GM12874 (cell line): ENCODE measurements at regions not wholly inside any gene's neighbourhood (a gene's known extent, or its start where the extent isn't known, plus 50 kb on each side); places are given as distances from the start of the nearest gene placed in this dataset.

Source experiments
- TF ChIP-seq, protein P1 (sequence below): IDR thresholded peaks from 2 replicates; pipeline ENCODE4 v1.5.1; 2011; ENCODE audit warnings: low read depth, mild to moderate bottlenecking, control low read depth, low read length, moderate library complexity; ENCODE audit not compliant: insufficient read depth

DNA sequence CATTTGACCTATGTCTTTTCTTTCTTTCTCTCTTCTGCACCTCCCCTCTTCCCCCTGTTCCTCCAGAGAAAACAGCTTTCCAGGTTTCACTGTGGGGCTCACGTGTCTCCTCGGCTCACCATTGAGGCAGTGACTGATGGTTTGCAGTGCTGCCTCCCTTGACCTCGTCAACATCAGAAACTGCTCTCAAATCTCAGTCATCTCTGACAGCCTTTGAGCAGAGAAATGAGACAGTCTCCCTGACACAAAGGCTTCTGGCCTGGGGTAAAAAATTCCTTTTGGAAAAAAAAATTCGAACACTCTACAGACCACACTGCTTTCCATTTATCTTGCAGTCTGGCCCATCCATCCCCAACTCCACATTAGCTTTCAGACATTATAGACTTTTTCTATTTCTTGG, 450.0 kb downstream of the TFAP2B start:
- TF ChIP-seq, protein P1, sequence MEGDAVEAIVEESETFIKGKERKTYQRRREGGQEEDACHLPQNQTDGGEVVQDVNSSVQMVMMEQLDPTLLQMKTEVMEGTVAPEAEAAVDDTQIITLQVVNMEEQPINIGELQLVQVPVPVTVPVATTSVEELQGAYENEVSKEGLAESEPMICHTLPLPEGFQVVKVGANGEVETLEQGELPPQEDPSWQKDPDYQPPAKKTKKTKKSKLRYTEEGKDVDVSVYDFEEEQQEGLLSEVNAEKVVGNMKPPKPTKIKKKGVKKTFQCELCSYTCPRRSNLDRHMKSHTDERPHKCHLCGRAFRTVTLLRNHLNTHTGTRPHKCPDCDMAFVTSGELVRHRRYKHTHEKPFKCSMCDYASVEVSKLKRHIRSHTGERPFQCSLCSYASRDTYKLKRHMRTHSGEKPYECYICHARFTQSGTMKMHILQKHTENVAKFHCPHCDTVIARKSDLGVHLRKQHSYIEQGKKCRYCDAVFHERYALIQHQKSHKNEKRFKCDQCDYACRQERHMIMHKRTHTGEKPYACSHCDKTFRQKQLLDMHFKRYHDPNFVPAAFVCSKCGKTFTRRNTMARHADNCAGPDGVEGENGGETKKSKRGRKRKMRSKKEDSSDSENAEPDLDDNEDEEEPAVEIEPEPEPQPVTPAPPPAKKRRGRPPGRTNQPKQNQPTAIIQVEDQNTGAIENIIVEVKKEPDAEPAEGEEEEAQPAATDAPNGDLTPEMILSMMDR, result no peak

DNA sequence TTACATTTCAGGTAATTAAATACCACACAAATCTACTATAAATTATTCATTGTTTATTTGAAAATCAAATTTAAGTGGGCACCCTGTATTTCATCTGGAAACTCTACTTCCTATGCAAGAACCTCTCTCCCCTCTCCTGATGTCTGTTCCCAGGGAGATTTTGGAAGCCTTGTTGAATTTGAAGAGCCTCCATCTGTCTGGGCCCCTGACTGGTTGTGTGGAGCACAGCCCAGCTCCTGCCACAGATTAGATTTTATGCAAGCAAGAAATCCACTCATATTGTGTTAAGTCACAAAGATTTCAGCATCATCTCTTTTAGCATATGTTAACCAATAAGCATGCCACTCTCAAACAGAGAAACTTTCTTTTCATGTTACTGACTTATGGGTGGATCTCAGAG, 451.2 kb downstream of the TFAP2B start:
- TF ChIP-seq, protein P1, result no peak

DNA sequence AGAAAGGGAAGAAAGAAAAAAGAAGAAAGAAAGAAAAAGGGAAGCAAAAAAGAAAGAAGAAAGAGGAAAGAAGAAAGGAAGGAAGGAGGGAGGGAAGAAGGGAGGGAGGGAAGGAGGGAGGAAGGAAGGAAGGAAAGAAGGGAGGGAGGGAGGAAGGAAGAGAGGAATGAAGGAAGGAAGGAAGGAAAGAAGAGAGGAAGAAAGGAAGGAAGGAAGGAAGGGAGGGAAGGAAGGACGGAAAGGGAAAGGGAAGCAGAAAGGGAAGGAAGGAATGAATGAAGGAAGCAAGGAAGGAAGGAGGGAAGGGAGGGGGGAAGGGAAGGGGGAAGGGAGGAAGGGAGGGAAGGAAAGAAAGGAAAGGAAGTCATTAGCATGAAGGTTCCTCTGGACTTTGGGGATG, 452.9 kb downstream of the TFAP2B start:
- TF ChIP-seq, protein P1, result no peak

DNA sequence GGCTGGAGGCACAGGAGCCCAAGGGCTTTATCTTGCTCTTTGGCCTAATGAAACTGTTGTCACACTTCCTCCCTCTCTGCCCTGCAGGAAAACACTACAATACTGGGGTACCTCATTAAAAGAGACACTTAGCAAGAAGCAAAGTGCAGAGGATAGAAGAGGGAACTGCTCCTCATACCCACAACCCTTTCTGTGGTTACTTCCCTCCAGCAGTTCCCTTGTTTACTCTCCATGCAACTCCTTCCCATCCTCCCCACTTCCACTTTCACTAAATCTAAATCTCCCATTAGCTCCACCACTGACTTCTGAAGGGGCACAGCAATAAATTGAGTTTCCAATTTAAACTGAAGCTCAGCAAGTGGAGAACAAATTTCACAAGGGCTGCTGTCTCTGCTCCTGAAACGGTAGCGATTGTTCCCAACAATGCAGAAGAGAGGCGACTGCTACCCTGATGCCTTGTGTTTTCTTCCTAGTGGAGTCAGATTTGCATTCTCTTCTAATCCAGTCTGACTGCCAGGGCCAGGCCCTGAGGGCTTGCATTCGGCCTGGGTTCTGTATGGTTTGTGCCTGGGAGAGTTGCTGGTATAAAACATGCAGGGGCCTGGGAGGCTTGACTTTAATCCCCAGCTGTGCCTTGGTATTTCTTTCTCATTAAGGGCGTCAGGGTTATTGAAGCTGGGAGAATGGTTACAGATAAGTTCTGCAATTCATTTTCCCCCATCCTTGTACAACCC, 454.7 kb downstream of the TFAP2B start:
- TF ChIP-seq, protein P1, result no peak

DNA sequence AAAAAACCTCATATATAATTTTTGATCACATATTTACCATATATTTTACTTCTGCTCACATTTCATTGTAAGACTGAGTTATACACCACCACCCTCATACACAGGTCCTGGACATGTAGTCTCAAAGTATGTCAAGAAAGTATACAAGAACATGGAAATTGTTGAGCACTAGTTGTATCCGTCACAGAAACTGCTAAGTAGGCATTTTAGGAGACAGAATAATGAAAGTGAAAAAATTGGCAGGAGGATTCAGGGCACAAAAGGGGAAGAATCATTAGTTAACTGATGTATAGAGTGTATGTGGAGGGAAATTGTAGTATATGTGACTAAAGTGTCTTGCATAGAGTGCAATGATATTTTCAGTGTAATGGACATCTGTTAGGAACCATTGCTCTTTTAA, 458.8 kb downstream of the TFAP2B start:
- TF ChIP-seq, protein P1, result no peak

DNA sequence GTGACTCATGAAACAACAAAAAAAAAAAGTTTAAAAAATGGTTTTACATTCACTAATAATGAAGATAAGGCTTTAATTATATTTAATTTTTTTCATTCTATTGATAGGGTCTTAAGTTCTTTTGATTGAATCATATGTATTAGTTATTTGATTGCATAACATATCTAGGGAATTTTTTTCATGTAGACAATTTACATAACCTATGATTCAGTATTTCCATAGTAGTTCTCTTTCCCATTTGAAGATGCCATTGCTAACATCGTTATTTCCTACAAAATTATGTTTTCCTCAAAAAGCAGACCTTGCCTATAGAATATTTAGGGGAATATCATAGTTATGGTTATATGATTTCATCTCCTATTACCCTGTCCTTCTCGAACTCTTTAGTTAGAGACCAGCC, 463.4 kb downstream of the TFAP2B start:
- TF ChIP-seq, protein P1, result no peak

DNA sequence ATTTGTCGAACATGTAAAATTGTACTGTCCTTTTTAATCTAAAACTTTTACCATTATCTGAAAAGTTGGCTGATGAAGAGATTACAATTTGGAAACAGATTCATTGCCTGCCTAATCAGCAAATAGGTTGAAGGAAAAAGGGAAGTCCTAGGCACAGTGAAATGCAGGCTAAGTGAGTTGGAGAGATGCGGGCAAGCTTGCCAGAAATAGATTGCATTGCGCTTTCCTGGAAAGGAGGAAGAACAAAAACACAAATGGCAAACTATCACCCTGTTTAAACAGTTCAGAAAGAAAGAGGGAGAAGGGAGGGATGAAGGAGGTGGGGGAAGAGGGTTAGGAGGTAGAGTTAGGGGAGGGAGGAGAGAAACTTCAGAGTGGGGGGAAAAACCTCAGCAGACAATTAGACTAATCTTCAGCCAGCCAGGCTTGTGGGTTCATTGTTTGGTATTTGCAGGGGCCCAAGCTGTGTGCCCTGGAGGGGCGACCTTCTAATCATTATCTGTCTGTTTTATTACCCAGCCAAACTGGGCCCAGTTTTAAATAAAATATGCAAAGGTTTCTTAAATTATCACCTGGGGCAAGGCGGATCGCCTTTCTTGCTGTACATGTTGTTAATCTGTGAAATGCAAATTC, 465.2 kb downstream of the TFAP2B start:
- TF ChIP-seq, protein P1, result no peak
